ENCODE measurements at regions not wholly inside any gene's neighbourhood (a gene's known extent, or its start where the extent isn't known, plus 50 kb on each side); places are given as distances from the start of the nearest gene placed in this dataset.

DNA sequence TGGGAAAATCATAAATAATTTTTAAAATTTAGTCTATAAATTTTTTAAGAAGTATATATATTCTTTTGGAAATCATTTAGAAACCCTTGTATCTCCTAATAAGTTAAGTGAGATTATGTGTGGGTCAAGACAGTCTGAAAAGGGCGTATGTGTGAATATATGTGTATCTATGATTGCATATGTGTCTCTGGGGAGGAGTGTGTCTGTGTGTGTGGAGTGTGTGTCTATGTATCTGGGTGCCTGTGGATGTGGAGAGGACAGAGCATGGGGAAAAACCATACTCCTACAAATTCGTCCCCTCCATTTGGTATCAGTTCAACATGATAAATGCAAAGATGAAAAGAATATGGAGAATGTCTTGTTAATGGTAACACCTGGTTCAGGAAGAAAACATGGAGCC lies 342.0 kb upstream of the ACTBL2 start:
- Histone ChIP-seq H3K4me1 (ENCODE audit: control insufficient read depth, insufficient read depth, low read length) (peaks cover 8% of the 10 kb centered on the region; the same call in 1 of the 2 replicates), H3K4me3 (ENCODE audit: low read depth in 2 of 2, low read length in 2 of 2) (no peak overlapping the region), H3K36me3 (ENCODE audit: control insufficient read depth, insufficient read depth, low read length) (no peaks in the 10 kb centered on the region), H3K27me3 (ENCODE audit: control insufficient read depth, insufficient read depth, low read length) (no peaks in the 10 kb centered on the region), H3K27ac (ENCODE audit: low read length) (peak overlapping the region; percentile 90), H3K9me3 (ENCODE audit: control insufficient read depth, insufficient read depth, low read depth, low read length) (peaks cover 4% of the 10 kb centered on the region; the same call in 1 of the 2 replicates)
- ChIA-PET CTCF (no interaction called here), POLR2A (no interaction called here)
- BruUV-seq (replicated peaks) = no TSS peak
- in situ Hi-C loops (cut with HindIII; ENCODE audit: low pct_unique_long_range_greater_than_20kb, low sequenced_read_pairs) = no loop called here
- DNase-seq (ENCODE audit: low read depth, low spot score) (no peak), ATAC-seq (peak; percentile 42; the same call in 1 of the 2 replicates)
- TF ChIP-seq, protein P1, sequence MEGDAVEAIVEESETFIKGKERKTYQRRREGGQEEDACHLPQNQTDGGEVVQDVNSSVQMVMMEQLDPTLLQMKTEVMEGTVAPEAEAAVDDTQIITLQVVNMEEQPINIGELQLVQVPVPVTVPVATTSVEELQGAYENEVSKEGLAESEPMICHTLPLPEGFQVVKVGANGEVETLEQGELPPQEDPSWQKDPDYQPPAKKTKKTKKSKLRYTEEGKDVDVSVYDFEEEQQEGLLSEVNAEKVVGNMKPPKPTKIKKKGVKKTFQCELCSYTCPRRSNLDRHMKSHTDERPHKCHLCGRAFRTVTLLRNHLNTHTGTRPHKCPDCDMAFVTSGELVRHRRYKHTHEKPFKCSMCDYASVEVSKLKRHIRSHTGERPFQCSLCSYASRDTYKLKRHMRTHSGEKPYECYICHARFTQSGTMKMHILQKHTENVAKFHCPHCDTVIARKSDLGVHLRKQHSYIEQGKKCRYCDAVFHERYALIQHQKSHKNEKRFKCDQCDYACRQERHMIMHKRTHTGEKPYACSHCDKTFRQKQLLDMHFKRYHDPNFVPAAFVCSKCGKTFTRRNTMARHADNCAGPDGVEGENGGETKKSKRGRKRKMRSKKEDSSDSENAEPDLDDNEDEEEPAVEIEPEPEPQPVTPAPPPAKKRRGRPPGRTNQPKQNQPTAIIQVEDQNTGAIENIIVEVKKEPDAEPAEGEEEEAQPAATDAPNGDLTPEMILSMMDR (IDR thresholded peaks at IDR 0.05) = no peak
- TF ChIP-seq POLR2AphosphoS5 (IDR thresholded peaks at IDR 0.05; ENCODE audit: low read depth, low read length) (no peak), SIN3A (IDR thresholded peaks at IDR 0.05; ENCODE audit: borderline replicate concordance, insufficient read depth, low read depth, low read length) (no peak), TCF7L2 (IDR thresholded peaks at IDR 0.05; ENCODE audit: low read depth, low read length) (no peak)
- TF ChIP-seq, protein P2, sequence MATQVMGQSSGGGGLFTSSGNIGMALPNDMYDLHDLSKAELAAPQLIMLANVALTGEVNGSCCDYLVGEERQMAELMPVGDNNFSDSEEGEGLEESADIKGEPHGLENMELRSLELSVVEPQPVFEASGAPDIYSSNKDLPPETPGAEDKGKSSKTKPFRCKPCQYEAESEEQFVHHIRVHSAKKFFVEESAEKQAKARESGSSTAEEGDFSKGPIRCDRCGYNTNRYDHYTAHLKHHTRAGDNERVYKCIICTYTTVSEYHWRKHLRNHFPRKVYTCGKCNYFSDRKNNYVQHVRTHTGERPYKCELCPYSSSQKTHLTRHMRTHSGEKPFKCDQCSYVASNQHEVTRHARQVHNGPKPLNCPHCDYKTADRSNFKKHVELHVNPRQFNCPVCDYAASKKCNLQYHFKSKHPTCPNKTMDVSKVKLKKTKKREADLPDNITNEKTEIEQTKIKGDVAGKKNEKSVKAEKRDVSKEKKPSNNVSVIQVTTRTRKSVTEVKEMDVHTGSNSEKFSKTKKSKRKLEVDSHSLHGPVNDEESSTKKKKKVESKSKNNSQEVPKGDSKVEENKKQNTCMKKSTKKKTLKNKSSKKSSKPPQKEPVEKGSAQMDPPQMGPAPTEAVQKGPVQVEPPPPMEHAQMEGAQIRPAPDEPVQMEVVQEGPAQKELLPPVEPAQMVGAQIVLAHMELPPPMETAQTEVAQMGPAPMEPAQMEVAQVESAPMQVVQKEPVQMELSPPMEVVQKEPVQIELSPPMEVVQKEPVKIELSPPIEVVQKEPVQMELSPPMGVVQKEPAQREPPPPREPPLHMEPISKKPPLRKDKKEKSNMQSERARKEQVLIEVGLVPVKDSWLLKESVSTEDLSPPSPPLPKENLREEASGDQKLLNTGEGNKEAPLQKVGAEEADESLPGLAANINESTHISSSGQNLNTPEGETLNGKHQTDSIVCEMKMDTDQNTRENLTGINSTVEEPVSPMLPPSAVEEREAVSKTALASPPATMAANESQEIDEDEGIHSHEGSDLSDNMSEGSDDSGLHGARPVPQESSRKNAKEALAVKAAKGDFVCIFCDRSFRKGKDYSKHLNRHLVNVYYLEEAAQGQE (IDR thresholded peaks at IDR 0.05; ENCODE audit: insufficient read depth in 1 of 2, low read depth in 2 of 2, low read length in 1 of 2) = no peak
- intact Hi-C loops (cut with micrococcal nuclease; ENCODE audit: unreplicated experiment) = no loop called here

DNA sequence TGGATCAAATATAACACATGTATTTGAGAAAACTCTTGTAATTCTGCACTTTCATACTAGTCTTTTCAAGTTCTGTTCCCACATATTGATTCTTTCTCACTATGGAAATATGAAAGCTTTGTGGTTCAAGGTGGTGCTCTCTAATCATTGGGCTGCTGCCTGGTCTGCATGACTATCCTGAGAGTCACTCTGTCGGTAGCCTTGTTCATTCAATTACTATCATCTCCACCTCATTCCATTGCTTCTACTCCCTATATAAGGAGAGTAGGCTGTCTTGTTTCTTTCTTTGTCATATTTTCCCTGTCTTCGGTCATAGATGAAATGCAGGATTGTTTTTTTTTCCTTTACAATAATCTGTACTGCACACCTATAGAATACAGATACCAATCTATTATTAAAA lies 341.4 kb upstream of the ACTBL2 start:
- no TSS peak for BruUV-seq (replicated peaks)
- ChIA-PET POLR2A (no interaction called here), CTCF (no interaction called here)
- TF ChIP-seq, protein P1 (IDR thresholded peaks at IDR 0.05) = no peak
- TF ChIP-seq TCF7L2 (IDR thresholded peaks at IDR 0.05; ENCODE audit: low read depth, low read length) = no peak
- no peak for TF ChIP-seq SIN3A (IDR thresholded peaks at IDR 0.05; ENCODE audit: borderline replicate concordance, insufficient read depth, low read depth, low read length)
- TF ChIP-seq, protein P2 (IDR thresholded peaks at IDR 0.05; ENCODE audit: insufficient read depth in 1 of 2, low read depth in 2 of 2, low read length in 1 of 2) = no peak
- no peak for TF ChIP-seq POLR2AphosphoS5 (IDR thresholded peaks at IDR 0.05; ENCODE audit: low read depth, low read length)
- intact Hi-C loops (cut with micrococcal nuclease; ENCODE audit: unreplicated experiment) (no loop called here), in situ Hi-C loops (cut with HindIII; ENCODE audit: low pct_unique_long_range_greater_than_20kb, low sequenced_read_pairs) (no loop called here)
- H3K27me3 ChIP-seq (ENCODE audit: control insufficient read depth, insufficient read depth, low read length) = no peaks in the 10 kb centered on the region
- no peak for DNase-seq (ENCODE audit: low read depth, low spot score)
- ATAC-seq = peak; percentile 62; the same call in 1 of the 2 replicates
- peak overlapping the region; percentile 90 for H3K27ac ChIP-seq (ENCODE audit: low read length)
- H3K4me3 ChIP-seq (ENCODE audit: low read depth in 2 of 2, low read length in 2 of 2) = no peak overlapping the region
- H3K4me1 ChIP-seq (ENCODE audit: control insufficient read depth, insufficient read depth, low read length) = peaks cover 8% of the 10 kb centered on the region; the same call in 1 of the 2 replicates
- peaks cover 4% of the 10 kb centered on the region; the same call in 1 of the 2 replicates for H3K9me3 ChIP-seq (ENCODE audit: control insufficient read depth, insufficient read depth, low read depth, low read length)
- no peaks in the 10 kb centered on the region for H3K36me3 ChIP-seq (ENCODE audit: control insufficient read depth, insufficient read depth, low read length)

Measured in Panc1 (cell line).